ENCODE measurements at regions not wholly inside any gene's neighbourhood (a gene's known extent, or its start where the extent isn't known, plus 50 kb on each side); places are given as distances from the start of the nearest gene placed in this dataset.

- TF ChIP-seq CTCF (conservative IDR thresholded peaks at IDR 0.05) (no peak), ZFX (IDR thresholded peaks at IDR 0.05) (no peak)
Observed at GRCh38 chr11:26780376-26781085, 58.7 kb upstream of the SLC5A12 start.
